ENCODE measurements at regions not wholly inside any gene's neighbourhood (a gene's known extent, or its start where the extent isn't known, plus 50 kb on each side); places are given as distances from the start of the nearest gene placed in this dataset.

DNA sequence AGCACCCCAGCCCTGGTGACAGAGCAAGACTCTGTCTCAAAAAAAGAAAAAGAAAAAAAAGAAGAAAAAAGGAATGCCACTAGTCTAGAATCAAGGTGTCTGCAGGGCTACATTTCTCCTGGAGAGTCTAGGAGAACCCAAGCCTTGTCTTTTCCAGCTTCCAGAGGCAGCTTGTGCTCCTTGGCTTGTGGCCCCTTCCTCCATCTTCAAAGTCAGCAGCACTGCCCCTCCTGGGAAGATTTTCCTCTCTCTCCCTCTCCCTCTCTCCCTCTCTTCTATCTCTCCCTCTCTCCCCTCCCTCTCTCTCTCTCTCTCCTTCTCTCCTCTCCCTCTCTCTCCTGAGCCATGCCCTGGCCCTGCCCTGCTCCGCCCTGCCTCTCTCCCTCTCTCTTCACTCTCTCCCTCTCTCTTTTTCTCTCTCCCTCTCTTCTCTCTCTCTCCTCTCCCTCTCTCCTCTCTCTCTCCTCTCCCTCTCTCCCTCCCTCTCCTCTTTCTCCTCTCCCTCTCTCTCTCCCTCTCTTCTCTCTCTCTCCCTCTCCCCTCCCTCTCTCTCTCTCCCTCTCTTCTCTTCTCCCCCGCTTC lies 97.7 kb upstream of the FGF3 start:
- no peak overlapping the region for H3K4me3 ChIP-seq
- H3K4me1 ChIP-seq (ENCODE audit: low read depth), result no peaks in the 10 kb centered on the region
- no peak overlapping the region for H3K27ac ChIP-seq
- H3K27me3 ChIP-seq, result peaks cover 16% of the 10 kb centered on the region
- TF ChIP-seq, protein P1, sequence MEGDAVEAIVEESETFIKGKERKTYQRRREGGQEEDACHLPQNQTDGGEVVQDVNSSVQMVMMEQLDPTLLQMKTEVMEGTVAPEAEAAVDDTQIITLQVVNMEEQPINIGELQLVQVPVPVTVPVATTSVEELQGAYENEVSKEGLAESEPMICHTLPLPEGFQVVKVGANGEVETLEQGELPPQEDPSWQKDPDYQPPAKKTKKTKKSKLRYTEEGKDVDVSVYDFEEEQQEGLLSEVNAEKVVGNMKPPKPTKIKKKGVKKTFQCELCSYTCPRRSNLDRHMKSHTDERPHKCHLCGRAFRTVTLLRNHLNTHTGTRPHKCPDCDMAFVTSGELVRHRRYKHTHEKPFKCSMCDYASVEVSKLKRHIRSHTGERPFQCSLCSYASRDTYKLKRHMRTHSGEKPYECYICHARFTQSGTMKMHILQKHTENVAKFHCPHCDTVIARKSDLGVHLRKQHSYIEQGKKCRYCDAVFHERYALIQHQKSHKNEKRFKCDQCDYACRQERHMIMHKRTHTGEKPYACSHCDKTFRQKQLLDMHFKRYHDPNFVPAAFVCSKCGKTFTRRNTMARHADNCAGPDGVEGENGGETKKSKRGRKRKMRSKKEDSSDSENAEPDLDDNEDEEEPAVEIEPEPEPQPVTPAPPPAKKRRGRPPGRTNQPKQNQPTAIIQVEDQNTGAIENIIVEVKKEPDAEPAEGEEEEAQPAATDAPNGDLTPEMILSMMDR (IDR thresholded peaks at IDR 0.05; ENCODE audit: low read depth, low read length), result no peak
- no peaks in the 10 kb centered on the region for H3K9me3 ChIP-seq (ENCODE audit: low read depth)
- no peak for DNase-seq (ENCODE audit: low read depth in 1 of 2, low spot score in 1 of 2)
- no peaks in the 10 kb centered on the region for H3K36me3 ChIP-seq

DNA sequence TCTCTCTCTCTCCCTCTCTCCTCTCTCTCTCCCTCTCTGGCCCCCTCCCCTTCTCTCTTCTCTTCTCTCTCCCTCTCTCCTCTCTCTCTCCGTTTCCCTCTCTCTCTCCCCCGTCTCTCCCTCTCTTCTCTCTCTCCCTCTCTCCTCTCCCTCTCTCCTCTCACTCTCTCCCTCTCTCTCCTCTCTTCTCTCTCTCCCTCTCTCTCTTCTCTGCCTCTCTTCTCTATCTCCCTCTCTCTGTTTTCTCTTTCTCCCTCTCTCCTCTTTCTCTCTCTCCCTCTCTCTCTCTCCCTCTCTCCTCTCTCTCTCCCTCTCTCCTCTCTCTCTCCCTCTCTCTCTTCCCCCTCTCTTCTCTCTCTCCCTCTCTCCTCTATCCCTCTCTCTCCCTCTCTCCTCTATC lies 98.3 kb upstream of the FGF3 start:
- H3K4me1 ChIP-seq (ENCODE audit: low read depth), result no peaks in the 10 kb centered on the region
- no peak overlapping the region for H3K4me3 ChIP-seq
- TF ChIP-seq, protein P1 (IDR thresholded peaks at IDR 0.05; ENCODE audit: low read depth, low read length), result no peak
- no peak overlapping the region for H3K27ac ChIP-seq
- H3K36me3 ChIP-seq, result no peaks in the 10 kb centered on the region
- no peak for DNase-seq (ENCODE audit: low read depth in 1 of 2, low spot score in 1 of 2)
- no peaks in the 10 kb centered on the region for H3K9me3 ChIP-seq (ENCODE audit: low read depth)
- H3K27me3 ChIP-seq, result peaks cover 16% of the 10 kb centered on the region

DNA sequence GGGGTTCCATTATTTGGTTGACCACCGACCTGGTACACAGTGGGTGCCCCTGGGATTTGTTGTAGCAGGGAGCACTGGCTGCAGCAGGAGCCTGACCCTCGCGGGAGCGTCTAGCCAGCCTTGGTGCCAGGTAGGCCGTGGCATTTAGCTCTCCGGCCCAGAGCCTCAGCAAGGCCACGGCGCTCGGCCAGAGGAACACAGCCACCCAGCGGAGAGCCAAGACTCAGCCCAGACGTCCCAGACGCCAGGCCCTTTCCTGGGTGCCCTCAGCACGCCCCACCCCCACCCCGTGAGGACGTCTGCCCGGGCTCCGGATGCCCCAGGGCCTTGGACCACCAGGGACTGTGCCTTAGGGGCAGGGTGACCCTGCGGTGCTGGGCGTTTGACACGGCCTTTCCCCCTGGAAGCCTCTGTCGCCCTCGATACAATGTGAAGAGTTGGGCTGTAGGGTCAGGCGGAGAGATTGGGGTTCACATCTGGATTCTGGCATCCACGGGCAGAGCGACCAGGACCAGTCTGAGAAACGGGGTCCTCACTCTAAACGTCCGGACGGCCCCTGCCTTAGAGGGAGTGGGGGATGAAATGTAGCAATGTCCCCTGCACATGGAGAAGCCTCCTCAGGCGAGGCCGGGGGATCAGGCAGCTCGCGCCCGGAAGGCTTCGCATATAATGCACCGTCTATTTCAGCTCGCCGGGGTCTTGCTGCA lies 99.2 kb upstream of the FGF3 start:
- H3K27me3 ChIP-seq, result peaks cover 16% of the 10 kb centered on the region
- no peak for DNase-seq (ENCODE audit: low read depth in 1 of 2, low spot score in 1 of 2)
- no peaks in the 10 kb centered on the region for H3K4me1 ChIP-seq (ENCODE audit: low read depth)
- no peak overlapping the region for H3K27ac ChIP-seq
- no peaks in the 10 kb centered on the region for H3K9me3 ChIP-seq (ENCODE audit: low read depth)
- no peaks in the 10 kb centered on the region for H3K36me3 ChIP-seq
- TF ChIP-seq, protein P1 (IDR thresholded peaks at IDR 0.05; ENCODE audit: low read depth, low read length), result no peak
- no peak overlapping the region for H3K4me3 ChIP-seq

DNA sequence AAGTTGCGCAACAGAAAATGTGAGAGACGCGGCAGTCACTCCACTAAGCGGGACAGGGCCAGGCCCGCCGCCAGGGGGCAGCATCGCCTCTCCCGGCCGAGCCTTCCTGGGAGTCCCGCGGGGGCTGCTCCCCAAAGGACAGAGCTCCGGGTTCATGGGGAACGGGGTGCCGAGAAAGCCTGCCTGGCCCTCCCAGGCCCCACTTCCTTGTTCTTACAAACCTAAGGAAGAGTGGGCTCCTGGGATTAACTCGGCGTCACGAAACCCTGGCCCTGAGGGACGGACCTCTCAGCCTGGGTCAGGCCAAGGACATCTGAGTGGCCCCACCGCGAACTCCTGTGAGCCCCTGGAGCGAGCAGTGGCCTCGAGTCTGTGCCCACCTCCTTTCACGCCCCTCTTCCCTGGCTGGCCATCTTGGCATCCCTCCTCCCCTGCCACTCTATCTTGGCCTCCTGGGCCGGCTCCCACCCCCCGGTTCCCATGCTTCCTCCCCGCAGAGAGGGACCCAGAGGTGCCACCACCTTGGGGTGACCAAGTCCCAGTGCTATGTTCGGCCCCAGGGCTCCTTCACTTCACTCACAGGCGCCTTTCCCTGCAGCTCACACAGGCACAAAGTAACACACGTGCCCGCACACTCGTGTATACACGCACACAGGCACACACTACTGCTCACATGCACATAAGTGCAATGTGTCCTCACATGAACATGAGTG lies 99.9 kb upstream of the FGF3 start:
- H3K36me3 ChIP-seq, result no peaks in the 10 kb centered on the region
- H3K4me3 ChIP-seq, result no peak overlapping the region
- TF ChIP-seq, protein P1 (IDR thresholded peaks at IDR 0.05; ENCODE audit: low read depth, low read length), result peak; percentile 95
- no peak overlapping the region for H3K27ac ChIP-seq
- H3K9me3 ChIP-seq (ENCODE audit: low read depth), result no peaks in the 10 kb centered on the region
- H3K27me3 ChIP-seq, result peaks cover 16% of the 10 kb centered on the region
- H3K4me1 ChIP-seq (ENCODE audit: low read depth), result no peaks in the 10 kb centered on the region
- DNase-seq (ENCODE audit: low read depth in 1 of 2, low spot score in 1 of 2), result peak; percentile 77 to 84

DNA sequence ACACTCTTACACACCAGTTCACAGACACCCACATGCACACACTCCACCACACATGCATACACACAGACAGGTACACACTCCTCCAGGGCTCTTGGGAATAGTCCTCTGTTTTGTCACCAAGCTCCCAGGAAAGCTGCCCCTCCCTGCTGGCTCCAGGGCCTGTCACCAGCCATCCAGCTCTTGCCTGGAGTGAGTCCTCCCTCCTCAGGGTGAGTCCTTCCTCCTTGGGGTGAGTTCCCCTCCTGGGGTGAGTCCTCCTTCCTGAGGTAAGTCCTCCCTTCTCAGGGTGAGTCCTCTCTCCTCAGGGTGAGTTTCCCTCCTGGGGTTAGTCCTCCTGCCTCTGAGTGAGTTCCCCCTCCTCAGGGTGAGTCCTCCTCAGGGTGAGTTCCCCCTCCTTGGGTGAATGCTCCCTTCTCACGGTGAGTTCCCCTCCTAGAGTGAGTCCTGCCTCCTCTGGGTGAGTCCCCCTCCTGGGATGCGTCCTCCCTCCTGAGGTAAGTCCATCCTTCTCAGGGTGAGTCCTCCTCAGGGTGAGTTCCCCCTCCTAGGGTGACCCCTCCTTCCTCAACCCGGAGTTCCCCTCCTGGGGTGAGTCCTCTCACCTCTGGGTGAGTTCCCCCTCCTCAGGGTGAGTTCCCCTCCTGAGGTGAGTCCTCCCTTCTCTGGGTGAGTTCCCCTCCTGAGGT lies 100.6 kb upstream of the FGF3 start:
- Histone ChIP-seq H3K27me3 (peaks cover 16% of the 10 kb centered on the region), H3K9me3 (ENCODE audit: low read depth) (no peaks in the 10 kb centered on the region), H3K4me1 (ENCODE audit: low read depth) (no peaks in the 10 kb centered on the region), H3K4me3 (no peak overlapping the region), H3K36me3 (no peaks in the 10 kb centered on the region), H3K27ac (no peak overlapping the region)
- DNase-seq (ENCODE audit: low read depth in 1 of 2, low spot score in 1 of 2), result no peak
- TF ChIP-seq, protein P1 (IDR thresholded peaks at IDR 0.05; ENCODE audit: low read depth, low read length), result no peak
